HG02623 (cell line): ENCODE measurements at regions not wholly inside any gene's neighbourhood (a gene's known extent, or its start where the extent isn't known, plus 50 kb on each side); places are given as distances from the start of the nearest gene placed in this dataset.

Experiments
- ATAC-seq: cut with Tn5 transposase; IDR thresholded peaks from one replicate; pipeline ENCODE4 v1.9.1; 2021; ENCODE audit warnings: moderate library complexity; ENCODE audit not compliant: unreplicated experiment

DNA sequence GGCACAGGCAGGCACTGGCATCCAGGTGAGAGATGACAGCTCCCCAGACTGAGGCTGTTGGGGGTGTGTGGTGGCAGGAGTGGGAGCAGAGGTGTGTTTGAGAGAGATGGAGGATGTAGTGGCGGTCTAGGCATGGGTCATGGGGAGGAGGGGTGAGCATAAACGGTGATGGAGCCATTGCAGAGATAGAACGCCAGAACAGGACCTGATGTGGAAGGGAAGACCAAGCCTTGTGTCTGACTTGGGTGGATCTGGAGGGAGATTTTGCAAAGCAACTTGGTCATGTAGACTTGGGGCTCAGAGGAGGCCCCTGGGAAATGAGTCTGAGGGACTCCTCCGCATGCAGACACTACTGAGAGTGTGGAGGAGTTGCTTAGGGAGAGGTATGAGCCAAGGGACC, 50.0 kb upstream of the CLDN5 start:
- ATAC-seq: no peak

DNA sequence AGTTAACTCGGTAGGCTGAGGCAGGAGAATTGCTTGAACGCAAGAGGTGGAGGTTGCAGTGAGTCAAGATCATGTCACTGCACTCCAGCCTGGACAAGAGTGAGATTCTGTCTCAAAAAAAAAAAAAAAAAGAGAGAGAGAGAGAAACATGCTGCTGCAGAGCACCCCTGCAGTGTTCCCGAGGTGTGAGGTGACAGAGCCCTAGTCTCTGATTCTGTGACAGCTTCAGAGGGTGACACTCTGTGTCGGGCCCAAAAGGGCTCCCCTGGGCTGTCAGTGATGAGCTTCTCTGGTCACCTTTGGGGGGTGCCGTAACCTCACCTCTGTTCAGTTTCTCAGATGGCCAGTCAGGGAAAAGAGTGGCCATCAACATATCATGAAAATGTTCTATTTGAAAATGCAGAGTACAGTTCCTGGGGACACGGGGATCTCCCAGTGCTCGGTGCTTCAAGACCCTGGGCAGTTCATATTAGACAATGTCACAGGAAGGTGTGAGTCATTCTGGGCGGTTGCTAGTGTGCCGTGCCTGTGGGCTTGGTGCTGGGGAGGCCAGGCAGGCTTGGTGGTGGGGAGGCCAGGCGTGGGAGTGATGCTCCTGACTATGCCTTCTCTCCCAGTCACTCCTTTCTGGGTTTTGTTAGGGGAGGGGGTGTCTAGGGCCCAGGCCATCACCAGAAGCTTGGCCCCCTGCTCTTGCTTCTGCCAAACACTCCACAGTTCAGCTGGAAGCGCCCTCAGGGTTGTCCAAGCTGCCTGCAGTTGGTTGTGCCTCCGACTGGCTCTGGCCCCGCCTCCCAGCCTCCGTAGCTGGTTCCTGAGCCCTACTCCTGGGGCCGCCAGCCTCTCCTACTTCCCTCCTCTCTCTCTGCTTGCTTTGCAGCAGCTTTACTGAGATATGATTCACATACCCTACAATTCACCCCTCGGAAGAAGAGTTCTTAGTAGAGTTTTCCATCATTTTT, 52.5 kb upstream of the CLDN5 start:
- no peak for ATAC-seq

DNA sequence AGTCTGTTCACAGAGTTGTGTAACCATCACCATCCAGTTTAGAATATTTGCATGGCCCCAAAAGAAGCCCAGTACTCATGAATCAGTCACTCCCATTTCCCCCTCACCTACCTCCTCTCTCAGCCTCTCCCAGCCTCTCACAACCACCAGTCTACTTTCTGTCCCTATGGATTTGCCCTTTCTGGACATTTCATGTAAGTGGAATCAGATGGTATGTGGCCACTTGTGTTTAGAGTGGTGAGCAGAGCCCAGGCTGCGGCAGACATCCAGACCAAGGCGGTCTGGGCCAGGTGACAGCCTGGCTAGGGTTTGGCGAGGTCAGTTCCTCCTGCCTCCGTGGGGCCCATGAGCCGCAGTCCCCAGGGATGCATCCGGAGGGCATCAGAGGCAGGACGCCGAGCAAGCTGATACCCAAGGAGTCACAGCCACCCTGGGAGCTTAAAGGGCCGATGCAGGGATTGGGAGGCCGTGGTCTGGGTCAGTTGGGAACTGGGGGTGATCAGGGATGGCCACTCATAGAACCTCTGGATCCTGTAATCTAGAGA, 53.3 kb upstream of the CLDN5 start:
- no peak for ATAC-seq

DNA sequence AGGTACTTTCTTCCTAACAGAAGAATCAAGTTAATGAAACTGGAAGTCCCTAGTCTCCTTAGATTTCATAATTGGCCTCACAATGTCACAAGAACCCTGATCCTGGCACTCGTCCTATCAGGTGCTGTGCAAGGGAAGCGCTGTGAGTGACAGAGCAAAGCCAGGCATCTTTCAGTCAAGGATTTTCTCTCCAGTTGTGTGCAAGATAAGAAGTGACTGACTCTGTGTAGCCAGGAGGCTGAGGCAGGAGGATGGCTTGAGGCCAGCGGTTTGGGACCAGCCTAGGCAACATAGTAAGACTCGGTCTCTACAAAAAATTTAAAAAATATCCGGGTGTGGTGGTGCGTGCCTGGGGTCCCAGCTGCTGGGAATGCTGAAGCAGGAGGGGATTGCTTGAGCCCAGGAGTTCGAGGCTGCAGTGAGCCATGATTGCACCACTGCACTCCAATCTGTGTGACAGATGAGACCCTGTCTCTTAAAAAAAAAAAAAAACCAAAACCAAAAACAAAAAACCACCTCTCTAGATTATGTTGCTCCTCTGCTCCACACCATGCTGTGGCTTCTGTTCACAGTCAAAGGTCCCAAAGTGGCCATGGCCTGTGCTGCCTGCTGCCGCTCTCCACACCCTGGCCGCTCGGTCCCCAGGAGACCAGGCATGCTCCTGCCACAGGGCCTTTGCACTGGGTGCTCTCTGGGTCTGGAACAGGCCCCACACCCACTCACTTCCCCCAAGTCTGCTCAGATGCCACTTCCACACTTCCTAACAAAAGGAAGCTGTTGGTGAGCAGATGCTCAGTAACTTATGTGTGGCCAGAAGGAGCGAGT, 54.2 kb upstream of the CLDN5 start:
- ATAC-seq: no peak

DNA sequence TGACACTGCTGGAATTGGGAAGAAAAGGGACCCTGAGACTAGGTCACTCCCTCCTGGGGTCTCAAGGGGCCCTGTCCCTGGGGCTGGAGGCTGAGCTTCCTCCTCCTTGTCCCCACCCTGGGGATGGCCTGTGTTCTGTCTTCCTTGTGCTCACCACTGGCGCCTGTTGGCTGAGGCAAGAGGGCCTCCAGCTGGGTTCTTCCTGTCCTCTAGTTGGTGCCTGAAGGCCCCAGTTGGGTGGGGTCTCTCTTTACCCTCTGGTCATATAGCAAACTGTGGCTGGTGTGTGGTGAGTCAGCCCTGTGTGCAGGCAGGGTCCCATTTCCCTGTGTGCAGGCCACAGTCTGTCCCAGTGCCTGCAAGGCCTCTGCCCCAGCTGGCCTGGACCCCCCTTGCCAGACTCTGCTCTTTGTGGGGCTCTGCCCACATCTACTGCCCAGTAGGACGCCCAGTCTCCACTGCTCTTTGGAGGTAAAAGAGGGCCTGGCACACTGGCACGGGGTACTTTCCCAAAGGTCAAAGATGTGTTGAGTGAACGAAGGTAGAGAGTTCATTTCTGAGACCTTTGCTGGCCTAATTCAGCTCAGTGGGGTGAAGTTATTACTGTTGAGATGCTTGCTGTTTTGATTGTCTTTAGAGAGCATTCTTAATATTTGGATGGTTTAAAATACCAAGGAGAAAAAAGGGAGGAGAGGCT, 55.1 kb upstream of the CLDN5 start:
- no peak for ATAC-seq

DNA sequence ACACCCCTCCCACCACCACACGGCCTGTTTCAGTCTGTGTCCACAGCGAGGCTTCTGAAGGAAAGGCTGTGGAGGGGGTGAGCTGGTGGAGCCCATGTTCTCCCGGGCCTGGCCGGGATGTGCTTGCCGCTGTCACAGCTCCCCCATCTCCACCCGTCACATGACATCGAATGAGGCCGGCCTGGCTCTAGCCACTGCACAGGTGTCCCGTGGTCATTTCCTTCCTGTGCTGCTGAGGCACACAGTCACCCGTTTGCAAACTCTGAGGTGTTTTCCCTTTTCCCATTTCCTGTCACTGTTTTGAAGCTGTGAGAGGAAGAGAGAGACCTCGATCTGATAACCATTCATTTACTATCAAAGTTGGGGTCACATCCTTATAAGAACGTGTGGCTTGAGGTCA, 55.7 kb upstream of the CLDN5 start:
- ATAC-seq: no peak

DNA sequence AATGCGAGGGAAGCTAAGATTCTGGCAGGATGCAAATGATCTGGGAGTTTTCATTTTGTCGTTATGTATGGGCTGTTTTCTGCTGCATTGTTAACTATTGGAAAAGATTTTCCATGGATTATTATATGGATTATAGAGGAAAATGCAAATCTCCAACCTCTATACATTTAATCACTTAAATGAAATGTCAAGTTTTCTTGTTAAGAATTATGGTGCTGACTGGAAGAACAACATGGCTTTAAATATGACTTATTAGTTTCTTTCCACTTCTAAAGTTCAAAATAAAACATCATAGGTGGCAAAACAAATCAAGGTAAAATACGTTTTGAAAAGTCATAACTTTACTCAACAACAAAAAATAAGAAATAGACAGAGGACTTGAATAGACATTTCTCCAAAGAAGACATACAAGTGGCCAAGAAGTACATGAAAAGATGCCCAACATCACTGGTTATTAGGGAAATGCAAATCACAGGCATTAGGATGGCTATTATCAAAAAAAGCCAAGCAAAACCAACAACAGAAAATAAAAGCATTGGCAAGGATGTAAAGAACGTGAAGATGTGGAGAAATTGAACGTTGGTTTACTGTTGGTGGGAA, 56.2 kb upstream of the CLDN5 start:
- ATAC-seq: no peak

DNA sequence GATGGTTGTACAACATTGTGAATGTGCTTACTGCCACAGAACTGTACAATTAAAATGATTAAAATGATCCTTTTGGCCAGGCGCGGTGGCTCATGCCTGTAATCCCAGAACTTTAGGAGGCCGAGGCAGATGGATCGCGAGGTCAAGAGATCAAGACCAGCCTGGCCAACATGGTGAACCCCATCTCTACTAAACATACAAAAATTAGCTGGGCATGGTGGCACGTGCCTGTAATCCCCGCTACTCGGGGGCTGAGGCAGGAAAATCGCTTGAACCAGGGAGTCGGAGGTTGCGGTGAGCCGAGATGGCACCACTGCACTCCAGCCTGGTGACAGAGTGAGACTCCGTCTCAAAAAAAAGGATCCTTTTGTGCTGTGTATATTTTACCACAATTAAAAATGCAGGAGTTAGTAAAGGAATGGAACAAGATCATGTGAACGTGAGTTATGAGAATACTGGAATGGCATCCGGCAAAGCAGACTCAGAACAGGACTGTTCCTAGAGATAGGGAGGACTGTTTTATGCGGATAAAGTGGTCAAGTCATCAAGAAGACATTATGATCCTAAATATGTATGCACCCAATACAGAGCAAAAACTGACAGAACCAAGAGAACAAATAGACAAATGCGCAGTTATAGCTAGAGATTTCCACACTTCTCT, 58.0 kb upstream of the CLDN5 start:
- no peak for ATAC-seq

DNA sequence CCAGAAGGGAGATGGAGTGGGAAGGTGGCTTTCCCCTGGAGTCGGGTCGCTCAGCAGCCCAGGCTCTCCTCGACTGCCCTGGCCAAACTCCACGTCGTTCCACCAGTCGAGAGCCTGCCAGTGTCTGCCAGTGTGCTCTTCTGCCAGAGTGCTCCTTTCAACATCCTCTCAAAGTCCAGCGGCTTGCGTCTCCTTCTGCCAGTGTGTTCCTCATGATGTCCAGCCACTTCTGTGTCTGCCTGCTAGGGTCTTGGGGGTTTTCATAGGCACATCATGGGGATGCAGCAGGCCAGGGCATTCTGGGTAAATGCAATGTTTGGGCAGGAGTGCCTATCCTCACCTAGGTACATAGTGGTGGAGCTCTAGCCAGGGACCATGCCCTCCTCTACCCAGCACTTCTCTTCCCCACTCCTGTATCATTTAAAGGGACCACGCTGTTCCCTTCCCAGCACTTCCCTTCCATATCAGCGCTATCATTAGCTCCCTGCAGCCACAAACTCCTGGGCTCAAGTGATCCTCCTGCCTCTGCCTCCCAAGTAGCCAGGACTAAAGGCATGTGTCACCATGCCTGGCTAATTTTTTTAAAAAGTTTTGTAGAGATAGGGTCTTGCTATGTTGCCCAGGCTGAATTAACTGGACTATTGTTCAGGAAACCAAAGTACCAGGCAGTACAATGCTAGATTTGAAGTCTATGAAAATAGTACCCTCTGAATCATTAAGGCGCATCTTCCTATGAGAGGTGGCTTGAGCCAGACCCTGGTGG, 62.9 kb upstream of the CLDN5 start:
- ATAC-seq: no peak

DNA sequence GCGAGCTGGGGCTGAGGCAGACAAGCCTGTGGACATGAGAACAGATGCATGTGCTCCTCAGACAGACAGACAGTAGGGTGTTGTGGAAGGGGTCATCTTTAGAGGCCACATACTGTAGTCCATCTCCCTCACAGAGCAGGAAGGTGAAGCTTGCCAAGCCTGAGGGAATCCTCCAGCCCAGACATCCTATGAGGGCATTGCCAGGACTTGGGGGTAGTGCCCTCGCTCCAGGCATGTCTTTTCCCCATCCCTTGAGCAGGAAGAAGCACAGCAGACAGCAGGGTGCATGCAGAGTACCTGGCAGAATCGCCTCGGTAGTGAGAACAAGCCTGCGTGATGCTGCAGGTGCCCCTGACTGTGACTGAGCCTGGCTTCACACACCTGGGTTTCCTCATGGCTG, 66.5 kb upstream of the CLDN5 start:
- ATAC-seq: no peak

DNA sequence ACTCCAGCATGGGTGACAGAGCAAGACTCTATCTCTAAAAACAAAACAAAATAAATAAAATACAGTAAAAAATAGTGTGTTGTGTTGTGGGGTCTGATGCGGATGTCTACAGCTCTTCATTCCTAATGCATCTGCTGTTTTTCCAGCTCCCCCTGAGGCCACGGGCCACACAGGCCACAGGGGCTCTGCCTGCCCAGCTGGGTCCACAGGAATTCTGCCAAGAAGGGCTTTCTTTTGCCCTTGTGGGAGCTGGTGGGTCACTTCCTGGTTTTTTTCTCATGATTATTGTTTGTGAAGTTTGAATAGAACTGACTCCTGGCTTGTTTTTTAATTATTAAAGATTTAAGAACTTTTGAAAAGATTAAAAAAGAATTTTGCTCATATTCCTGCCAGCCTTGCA, 67.4 kb upstream of the CLDN5 start:
- no peak for ATAC-seq

DNA sequence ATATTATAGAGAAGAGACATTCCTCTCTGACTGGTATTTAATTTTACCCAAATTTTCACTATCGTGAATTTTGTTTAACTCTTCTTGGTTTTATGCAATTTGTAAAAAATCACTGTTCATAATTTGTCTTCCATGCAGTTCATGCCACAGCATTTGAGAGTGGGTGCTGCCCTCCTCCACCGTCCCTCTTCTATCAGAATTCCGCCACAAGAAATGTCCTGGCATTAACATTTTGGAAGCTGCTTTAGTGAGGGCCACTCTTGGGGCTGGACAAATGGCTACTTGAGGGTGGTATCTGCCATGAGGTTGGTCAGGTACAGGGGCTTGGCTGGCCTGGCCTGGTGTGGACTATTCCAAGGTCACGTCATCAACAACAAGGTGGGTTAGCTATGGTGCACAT, 68.3 kb upstream of the CLDN5 start:
- no peak for ATAC-seq

DNA sequence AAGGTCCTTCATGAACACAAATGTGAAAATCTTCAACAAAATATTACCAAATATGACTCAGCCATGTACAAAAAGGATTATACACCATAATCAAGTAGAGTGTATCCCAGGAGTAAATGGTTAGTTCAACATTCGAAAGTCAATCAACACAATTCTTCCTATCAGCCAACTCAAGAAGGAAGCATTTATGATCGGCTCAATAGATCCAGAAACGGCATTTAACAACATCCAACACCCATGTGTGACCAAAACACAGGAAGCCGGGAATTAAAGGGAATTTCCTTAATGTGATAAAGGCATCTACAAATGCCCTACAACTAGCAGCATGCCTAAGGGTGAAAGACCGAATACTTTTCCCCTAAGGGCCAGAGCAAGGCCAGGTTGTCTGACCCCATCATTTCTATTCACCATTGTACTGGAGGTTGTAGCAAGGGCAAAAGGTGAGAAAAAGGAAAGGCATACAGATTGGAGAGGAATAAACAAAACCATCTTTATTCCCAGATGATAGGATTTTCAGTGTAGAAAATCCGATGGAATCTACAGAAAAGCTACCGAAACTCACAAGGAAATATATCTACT, 69.9 kb upstream of the CLDN5 start:
- ATAC-seq: no peak

DNA sequence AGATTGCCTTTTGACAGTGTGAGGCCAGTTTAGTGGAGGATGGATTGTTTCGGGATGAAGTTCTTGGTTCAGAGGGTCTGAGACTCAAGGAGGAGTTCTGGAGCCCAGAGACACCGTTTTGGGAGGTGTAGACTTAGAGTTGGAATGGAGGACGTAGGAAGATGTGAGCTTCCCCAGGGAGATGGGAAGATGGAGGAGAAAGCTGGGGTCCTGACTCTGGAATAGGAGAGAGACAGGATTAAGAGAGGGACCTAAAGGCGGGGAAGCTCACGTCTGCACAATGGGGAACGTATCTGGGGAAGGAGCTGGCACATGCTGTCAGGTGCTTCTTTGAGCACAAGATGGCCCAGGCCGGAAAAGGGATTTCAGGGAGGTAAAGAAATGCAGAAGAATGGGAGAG, 71.3 kb upstream of the CLDN5 start:
- ATAC-seq: no peak

DNA sequence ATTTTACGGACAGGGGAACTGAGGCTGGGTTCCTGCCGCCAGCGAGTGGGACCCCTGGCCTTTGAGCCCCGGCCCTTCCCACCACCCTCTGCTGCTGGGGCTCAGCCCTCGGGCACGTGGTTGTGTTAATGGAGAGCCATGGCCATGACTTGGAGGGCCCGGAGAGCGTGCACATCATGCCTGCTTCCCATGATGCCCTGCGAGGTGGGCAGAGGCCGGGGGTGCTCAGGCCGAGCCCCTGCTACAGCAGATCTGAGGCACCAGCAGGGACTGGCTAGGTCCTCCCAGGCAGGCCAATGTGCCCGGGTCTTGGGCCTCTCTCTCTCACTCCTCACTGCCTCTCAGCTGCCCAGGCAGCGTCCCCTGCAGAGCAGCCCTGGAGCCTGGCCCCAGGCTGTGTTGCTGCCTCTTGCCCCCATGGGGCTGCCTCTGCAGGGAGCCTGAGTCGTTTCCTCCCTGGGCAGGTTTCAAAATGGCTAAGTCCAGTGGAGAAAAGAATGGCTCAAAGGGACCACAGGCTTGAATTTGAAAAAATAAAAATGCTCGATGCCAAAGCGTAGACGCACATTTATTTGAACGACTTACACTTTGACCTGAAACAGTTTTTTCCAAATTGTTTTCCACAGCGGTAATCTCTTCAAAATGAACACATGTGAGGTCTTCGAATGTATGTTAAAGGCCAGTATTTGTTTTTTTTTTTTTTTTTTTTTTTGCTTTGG, 72.6 kb upstream of the CLDN5 start:
- no peak for ATAC-seq

DNA sequence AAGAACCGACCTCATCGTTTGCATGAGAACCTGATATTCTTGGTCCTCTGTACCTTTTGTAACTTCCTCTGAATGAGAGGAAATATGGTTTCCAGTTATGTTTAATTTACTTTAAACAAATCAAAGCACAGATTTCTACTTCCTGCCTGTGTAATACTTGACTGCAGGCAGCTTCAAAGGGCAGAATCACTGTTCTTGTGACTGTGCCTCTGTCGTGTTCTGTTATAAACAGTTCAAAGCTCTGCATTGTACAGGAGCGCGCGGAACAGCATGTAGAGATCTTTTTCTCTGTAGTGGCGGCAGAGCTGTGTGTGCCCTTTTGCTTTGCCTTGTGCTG, 73.2 kb upstream of the CLDN5 start:
- ATAC-seq: no peak

DNA sequence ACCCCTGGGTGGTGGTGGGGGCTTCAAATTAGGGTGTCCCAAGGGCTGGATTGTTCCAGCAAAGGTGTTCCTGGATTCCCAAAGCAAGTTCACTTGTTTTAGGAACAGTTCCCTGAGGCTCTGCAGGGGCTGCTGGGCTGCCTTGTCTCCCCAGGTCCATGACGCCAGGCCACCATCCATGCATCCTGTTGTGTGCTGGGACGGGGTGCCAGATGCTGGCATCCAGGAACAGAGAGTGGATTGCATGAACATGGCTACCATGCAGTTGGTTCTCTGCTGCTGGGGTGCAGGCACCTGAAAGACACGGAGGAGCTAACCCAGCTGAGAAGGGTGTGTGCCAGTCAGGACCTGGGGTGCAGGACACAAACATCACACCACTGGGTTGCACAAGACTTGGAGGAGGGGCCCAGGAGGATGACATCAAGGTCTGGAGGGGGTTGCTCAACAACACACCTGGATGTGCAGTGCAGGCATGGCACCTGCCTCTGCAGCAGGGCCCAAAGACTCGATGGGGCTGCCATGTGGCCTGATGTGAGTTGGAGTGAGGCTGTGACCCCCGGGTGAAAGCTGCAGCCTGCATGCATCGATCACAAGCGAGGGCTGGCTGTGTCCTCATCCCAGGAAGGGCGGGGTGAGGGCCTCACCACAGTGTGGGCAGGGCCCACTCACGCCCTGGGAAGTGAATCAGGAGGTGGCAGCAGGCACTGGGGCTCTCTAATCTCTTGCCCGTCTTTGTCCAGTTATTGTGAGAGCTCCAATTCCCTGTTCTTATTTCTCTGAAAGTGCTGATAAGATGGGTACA, 74.0 kb upstream of the CLDN5 start:
- ATAC-seq: no peak

DNA sequence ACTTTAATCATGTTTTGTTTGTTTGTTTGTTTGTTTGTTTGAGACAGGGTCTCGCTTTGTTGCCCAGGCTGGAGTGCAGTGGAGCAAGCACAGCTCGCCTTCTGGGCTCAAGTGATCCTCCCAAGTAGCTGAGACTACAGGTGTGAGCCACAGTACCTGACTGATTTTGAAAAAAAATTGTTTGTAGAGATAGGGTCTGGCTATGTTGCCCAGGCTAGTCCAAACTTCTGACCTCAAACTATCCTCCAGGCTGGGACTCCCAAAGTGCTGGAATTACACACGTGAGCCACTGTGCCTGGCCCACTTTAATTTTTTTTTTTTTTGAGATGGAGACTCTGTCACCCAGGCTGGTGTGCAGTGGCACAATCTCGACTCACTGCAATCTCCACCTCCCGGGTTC, 74.8 kb upstream of the CLDN5 start:
- ATAC-seq: no peak
